ENCODE measurements at regions not wholly inside any gene's neighbourhood (a gene's known extent, or its start where the extent isn't known, plus 50 kb on each side); places are given as distances from the start of the nearest gene placed in this dataset.

GRCh38 chr16:72428681-72429376 is 256.9 kb upstream of the PMFBP1 start:
- Histone ChIP-seq H3K4me1 (no peaks in the 10 kb centered on the region), H3K27ac (no peak overlapping the region), H3K4me3 (no peak overlapping the region), H3K9me3 (peaks cover 0 to 9% (median 0%) of the 10 kb centered on the region in 3 donors), H3K27me3 (no peaks in the 10 kb centered on the region), H3K36me3 (no peaks in the 10 kb centered on the region)
- no peak for TF ChIP-seq EP300 (IDR thresholded peaks at IDR 0.05)
- no peak for TF ChIP-seq POLR2A (IDR thresholded peaks at IDR 0.05)
- TF ChIP-seq POLR2AphosphoS5 (IDR thresholded peaks at IDR 0.05), result no peak
- TF ChIP-seq CTCF (IDR thresholded peaks at IDR 0.05), result no peak
- 71 to 84% methylated on average over 3 to 8 of the region's 9 CpGs for WGBS, 2 donors (ENCODE audit: low coverage in 1 of 2)
- ATAC-seq, result no peak

GRCh38 chr16:72427783-72428331 is 255.9 kb upstream of the PMFBP1 start:
- no peak for ATAC-seq
- no peaks in the 10 kb centered on the region for H3K4me1 ChIP-seq
- no peak for TF ChIP-seq POLR2AphosphoS5 (IDR thresholded peaks at IDR 0.05)
- TF ChIP-seq CTCF (IDR thresholded peaks at IDR 0.05), result no peak
- no peak for TF ChIP-seq EP300 (IDR thresholded peaks at IDR 0.05)
- TF ChIP-seq POLR2A (IDR thresholded peaks at IDR 0.05), result no peak
- no peaks in the 10 kb centered on the region for H3K9me3 ChIP-seq
- no peaks in the 10 kb centered on the region for H3K36me3 ChIP-seq
- no peaks in the 10 kb centered on the region for H3K27me3 ChIP-seq
- 67 to 73% methylated on average over 8 of the region's 8 CpGs for WGBS, 2 donors (ENCODE audit: low coverage in 1 of 2)
- no peak overlapping the region for H3K4me3 ChIP-seq
- no peak overlapping the region for H3K27ac ChIP-seq

- TF ChIP-seq POLR2AphosphoS5 (IDR thresholded peaks at IDR 0.05) (no peak), POLR2A (IDR thresholded peaks at IDR 0.05) (no peak), CTCF (IDR thresholded peaks at IDR 0.05) (no peak), EP300 (IDR thresholded peaks at IDR 0.05) (no peak)
- Histone ChIP-seq H3K27ac (no peak overlapping the region), H3K4me3 (no peak overlapping the region), H3K9me3 (peaks cover 0 to 5% (median 0%) of the 10 kb centered on the region in 3 donors), H3K27me3 (no peaks in the 10 kb centered on the region), H3K36me3 (no peaks in the 10 kb centered on the region), H3K4me1 (no peaks in the 10 kb centered on the region)
- 80 to 88% methylated on average over 14 to 17 of the region's 17 CpGs for WGBS, 2 donors (ENCODE audit: low coverage in 1 of 2)
- ATAC-seq, result no peak
These were observed 255.3 kb upstream of the PMFBP1 start for GRCh38 chr16:72427051-72427782.

GRCh38 chr16:72426386-72426785 is 254.4 kb upstream of the PMFBP1 start:
- Histone ChIP-seq H3K4me1 (no peaks in the 10 kb centered on the region), H3K27ac (no peak overlapping the region), H3K9me3 (peaks cover 0 to 12% (median 0%) of the 10 kb centered on the region in 3 donors), H3K4me3 (no peak overlapping the region), H3K27me3 (no peaks in the 10 kb centered on the region), H3K36me3 (no peaks in the 10 kb centered on the region)
- TF ChIP-seq EP300 (IDR thresholded peaks at IDR 0.05) (no peak), POLR2A (IDR thresholded peaks at IDR 0.05) (no peak), POLR2AphosphoS5 (IDR thresholded peaks at IDR 0.05) (no peak), CTCF (IDR thresholded peaks at IDR 0.05) (no peak)
- 73 to 98% methylated on average over 3 to 7 of the region's 7 CpGs for WGBS, 2 donors (ENCODE audit: low coverage in 1 of 2)
- ATAC-seq, result no peak
